ENCODE measurements at regions not wholly inside any gene's neighbourhood (a gene's known extent, or its start where the extent isn't known, plus 50 kb on each side); places are given as distances from the start of the nearest gene placed in this dataset.

DNA sequence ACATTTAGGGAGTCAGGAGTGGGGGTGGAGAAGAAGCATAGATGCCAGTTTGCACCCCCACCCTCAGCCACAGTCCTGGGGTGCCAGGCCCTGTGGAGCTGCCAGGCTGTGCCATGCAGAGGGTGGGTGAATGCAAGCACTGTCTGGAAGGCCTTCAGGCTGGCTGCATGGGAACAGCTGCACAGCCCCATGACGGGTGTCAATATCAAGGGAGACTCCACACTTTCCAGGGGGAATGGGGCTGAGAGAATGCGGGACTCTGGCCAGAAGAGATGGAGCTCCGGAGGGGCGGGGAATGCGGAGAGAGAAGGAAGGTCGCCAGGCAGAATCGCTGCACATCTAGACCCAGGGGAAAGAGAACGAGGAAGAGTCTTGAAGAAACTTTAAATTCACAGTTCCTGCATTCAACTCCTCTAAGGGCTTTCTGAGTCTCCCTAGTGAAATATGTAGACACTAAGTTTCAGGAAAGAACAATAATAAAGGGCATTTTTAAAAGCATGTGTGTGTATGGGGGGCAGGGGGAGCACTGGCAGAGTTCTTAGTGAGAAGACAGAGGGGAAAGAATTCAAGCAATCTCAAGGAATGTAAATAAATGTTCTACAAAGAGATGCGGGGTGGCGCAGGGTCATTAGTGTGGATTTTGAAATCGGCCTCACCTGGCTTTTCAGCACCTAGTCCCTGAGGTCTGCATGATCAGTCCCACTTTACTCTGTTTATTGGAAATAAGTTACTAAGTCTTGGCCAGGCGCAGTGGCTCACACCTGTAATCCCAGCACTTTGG, 59.1 kb downstream of the BOD1 start:
- Mint-ChIP-seq H3K27ac (ENCODE audit: unreplicated experiment) (no peak overlapping the region), H3K9me3 (ENCODE audit: unreplicated experiment) (no peaks in the 10 kb centered on the region), H3K4me1 (ENCODE audit: unreplicated experiment) (peaks cover 6% of the 10 kb centered on the region), H3K4me3 (ENCODE audit: unreplicated experiment) (no peak overlapping the region), H3K36me3 (ENCODE audit: low read depth, unreplicated experiment) (no peaks in the 10 kb centered on the region), H3K27me3 (ENCODE audit: unreplicated experiment) (peaks cover 3% of the 10 kb centered on the region)
- TF ChIP-seq, protein P1, sequence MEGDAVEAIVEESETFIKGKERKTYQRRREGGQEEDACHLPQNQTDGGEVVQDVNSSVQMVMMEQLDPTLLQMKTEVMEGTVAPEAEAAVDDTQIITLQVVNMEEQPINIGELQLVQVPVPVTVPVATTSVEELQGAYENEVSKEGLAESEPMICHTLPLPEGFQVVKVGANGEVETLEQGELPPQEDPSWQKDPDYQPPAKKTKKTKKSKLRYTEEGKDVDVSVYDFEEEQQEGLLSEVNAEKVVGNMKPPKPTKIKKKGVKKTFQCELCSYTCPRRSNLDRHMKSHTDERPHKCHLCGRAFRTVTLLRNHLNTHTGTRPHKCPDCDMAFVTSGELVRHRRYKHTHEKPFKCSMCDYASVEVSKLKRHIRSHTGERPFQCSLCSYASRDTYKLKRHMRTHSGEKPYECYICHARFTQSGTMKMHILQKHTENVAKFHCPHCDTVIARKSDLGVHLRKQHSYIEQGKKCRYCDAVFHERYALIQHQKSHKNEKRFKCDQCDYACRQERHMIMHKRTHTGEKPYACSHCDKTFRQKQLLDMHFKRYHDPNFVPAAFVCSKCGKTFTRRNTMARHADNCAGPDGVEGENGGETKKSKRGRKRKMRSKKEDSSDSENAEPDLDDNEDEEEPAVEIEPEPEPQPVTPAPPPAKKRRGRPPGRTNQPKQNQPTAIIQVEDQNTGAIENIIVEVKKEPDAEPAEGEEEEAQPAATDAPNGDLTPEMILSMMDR (IDR thresholded peaks at IDR 0.05; ENCODE audit: unreplicated experiment) = no peak
- DNase-seq (ENCODE audit: low spot score) = no peak

DNA sequence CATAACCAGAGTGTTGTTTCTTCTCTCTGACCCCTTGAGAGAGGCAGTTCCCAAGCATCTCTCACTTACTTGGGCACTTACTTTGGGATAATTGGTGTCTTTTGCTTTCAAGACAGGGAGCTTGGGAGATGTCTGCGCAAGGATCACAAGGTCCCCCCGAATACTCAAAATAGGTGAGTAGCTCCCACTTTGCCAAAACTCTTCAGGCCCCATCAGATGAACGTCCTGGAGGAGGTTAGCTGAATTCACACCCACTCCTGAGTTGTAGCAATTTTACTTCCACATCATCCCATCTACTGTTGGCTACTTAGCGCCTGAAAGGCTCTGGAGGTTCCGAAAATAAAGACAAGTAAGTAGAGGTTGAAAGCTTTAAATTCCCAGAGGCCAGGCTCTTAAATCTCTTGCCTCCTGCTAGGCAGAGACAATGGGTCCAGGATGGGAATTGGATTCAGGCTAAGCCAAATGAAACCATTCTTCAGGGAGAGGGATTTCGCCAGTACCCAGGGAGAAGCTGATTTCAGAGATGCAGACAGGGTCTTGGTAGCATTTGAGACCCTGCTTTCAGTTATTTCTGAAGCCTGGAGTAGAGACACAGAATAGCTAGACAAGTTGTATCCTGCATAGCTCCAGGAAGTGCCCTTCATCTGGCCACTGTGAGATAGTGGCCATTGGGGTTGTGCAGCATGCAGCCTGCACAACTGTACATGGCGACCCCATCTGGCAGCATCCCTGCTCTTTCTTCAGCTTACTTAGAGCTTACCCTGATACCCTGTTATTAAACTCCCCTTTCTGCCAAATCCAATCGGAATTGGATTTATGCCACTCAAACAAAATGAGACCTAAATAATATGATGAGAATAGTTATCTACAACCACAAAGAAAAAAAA, 60.1 kb downstream of the BOD1 start:
- Mint-ChIP-seq H3K4me1 (ENCODE audit: unreplicated experiment) (peaks cover 6% of the 10 kb centered on the region), H3K27ac (ENCODE audit: unreplicated experiment) (no peak overlapping the region), H3K9me3 (ENCODE audit: unreplicated experiment) (no peaks in the 10 kb centered on the region), H3K36me3 (ENCODE audit: low read depth, unreplicated experiment) (no peaks in the 10 kb centered on the region), H3K4me3 (ENCODE audit: unreplicated experiment) (no peak overlapping the region), H3K27me3 (ENCODE audit: unreplicated experiment) (peaks cover 3% of the 10 kb centered on the region)
- TF ChIP-seq, protein P1 (IDR thresholded peaks at IDR 0.05; ENCODE audit: unreplicated experiment) = no peak
- no peak for DNase-seq (ENCODE audit: low spot score)

DNA sequence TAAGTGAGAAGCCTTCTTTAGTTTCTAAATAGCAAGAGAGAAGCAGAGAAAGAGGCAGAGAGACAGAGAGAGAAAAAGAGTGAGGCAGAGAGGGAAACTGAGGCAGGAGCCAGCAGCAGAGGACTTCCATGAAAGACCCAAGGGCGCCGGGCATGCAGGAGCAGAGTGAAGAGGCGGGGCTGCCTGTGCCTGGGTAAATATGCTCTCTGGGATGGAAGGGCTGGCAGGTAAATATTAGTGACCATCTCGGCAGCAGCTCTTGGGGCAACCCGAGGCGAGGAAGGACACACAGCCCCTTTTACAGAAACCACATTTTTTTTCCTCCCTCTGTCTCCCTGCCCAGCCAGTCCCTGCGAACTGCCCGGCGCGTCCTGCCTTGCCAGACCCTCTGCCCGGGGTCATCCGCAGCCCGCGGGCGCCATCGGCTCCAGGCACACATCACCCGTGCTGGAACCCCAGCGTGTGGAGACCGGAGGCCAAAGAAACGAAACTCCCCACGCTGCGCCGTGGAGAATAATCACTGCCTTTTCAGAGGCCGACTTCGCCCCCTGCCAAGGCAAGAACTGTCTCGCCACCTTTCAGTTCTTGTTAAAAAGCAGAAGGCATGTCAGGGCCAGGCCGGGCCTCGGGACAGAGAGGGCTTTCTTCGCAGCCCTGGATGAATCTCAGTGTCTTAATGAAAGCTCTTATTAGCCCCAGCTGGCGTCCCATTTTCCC, 61.3 kb downstream of the BOD1 start:
- no peak for DNase-seq (ENCODE audit: low spot score)

DNA sequence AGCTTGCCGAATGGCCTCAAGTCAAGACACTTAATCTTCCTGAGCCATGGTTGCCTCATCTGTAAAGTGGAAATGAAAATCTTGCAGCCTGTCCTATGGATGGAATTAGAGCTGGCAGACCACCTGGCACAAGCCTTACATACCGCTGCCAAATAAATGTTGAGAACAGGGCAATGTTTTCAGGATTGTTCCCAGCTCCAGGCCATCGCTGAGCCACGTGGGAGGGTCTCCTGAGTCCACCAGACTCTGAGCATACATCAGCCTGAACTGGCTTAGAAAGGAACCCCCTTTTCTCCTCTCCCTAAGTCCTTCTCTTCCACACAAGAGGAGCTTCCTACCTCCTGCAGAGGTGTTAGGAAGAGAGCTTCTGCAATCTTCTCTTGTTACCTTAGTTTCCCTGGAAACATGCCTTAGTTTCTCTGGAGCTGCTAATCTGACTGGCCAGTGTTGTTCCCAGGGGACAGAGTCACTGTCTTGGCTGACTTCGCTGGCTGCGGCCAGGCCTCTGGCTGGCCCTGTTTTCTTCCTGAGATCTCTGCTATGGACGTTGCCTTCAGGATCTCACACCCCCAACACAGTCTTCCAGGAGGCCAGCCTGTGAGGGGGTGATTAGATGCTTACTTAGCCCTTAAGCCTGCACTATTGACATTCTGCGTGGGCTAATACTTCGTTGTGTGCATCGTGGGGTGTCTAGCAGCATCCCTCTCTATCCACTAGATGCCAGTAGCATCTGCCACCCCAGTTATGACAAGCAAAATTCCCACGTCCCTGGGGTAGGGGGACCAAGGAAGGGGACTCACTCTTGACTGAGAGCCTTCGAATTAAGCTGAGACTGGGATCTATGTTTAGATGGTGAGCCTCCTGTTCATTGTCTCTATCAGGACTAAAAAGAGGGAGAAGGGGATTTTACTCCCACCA, 62.2 kb downstream of the BOD1 start:
- Mint-ChIP-seq H3K4me3 (ENCODE audit: unreplicated experiment) (no peak overlapping the region), H3K4me1 (ENCODE audit: unreplicated experiment) (peaks cover 6% of the 10 kb centered on the region), H3K27ac (ENCODE audit: unreplicated experiment) (no peak overlapping the region), H3K27me3 (ENCODE audit: unreplicated experiment) (peaks cover 2% of the 10 kb centered on the region), H3K36me3 (ENCODE audit: low read depth, unreplicated experiment) (no peaks in the 10 kb centered on the region), H3K9me3 (ENCODE audit: unreplicated experiment) (no peaks in the 10 kb centered on the region)
- DNase-seq (ENCODE audit: low spot score) = no peak
- TF ChIP-seq, protein P1 (IDR thresholded peaks at IDR 0.05; ENCODE audit: unreplicated experiment) = no peak

More for the DNA sequence above, 61.3 kb downstream of the BOD1 start:
- TF ChIP-seq, protein P1 (IDR thresholded peaks at IDR 0.05; ENCODE audit: unreplicated experiment) = no peak
- Mint-ChIP-seq H3K27ac (ENCODE audit: unreplicated experiment) (no peak overlapping the region), H3K9me3 (ENCODE audit: unreplicated experiment) (no peaks in the 10 kb centered on the region), H3K36me3 (ENCODE audit: low read depth, unreplicated experiment) (no peaks in the 10 kb centered on the region), H3K4me1 (ENCODE audit: unreplicated experiment) (peaks cover 6% of the 10 kb centered on the region), H3K4me3 (ENCODE audit: unreplicated experiment) (no peak overlapping the region), H3K27me3 (ENCODE audit: unreplicated experiment) (peaks cover 2% of the 10 kb centered on the region)

Data from endothelial cell (in vitro differentiated cells).